Medulla oblongata (tissue), 1 donor: ENCODE measurements at regions not wholly inside any gene's neighbourhood (a gene's known extent, or its start where the extent isn't known, plus 50 kb on each side); places are given as distances from the start of the nearest gene placed in this dataset.
"Not testable (repeated sequence)": the region's sequence is repeated elsewhere in the genome, so short reads cannot be mapped to it uniquely, and the experiment has no call there.

Experiments used
- DNase-seq: peaks from one replicate; pipeline ENCODE4 v3.0.0-alpha.2; 2015; ENCODE audit errors: extremely low spot score

DNA sequence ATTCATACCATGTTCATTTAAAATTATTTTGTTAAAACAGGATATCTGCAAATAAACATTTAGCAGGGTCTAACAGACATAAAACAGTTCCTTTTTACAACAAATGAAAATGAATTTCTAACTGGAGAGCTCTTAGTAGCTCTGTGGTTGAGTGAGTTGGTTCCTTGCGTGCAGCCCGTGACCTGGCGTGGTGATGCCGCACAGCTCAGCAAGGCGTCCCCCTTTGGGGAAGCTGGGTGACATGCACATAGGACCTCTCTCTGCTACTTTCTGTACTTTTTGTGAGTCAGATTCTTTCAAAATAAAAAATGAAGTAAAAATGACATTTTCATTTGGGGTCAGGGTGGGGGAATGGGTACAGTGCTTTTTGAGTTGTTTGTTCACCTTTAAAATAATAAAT lies 75.9 kb downstream of the NPIPB11 start:
- DNase-seq, result not testable (repeated sequence)

- DNase-seq, result not testable (repeated sequence)
Observed at GRCh38 chr16:29328528-29328927, 78.0 kb downstream of the NPIPB11 start.

DNA sequence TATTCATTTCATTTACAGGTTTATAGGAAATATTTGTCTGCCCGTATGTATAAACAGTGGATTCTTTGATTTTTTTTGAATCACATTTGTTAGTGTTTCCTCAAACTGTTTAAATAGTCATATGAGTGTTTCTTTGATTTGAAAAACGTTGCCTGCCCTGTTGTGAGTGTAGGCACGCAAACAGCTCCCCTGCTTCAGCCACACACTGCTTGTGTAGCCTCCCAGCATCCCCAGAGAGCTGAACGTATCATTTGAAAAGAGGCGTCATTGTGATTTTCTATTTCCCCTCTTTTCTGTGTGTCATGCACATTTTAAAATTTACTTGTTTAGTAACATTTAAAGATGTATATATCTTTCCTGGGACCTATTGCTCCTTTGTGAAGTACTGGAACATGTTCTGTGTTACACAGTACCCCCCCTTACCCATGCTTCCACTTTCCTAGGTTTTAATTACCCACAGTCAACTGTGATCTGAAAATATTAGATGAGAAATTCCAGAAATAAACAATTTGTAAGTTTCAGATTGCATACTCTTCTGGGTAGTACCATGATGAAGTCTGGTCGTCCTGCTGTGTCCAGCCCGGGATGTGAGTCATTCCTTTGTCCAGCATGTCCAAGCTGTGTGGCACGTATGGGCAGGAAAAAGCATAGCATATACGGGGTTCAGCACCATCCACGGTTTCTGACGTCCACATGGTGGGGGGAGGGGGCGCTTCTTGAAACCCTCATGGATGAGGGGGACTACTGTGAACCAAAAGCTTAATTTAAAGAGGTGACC lies 78.7 kb downstream of the NPIPB11 start:
- not testable (repeated sequence) for DNase-seq

DNA sequence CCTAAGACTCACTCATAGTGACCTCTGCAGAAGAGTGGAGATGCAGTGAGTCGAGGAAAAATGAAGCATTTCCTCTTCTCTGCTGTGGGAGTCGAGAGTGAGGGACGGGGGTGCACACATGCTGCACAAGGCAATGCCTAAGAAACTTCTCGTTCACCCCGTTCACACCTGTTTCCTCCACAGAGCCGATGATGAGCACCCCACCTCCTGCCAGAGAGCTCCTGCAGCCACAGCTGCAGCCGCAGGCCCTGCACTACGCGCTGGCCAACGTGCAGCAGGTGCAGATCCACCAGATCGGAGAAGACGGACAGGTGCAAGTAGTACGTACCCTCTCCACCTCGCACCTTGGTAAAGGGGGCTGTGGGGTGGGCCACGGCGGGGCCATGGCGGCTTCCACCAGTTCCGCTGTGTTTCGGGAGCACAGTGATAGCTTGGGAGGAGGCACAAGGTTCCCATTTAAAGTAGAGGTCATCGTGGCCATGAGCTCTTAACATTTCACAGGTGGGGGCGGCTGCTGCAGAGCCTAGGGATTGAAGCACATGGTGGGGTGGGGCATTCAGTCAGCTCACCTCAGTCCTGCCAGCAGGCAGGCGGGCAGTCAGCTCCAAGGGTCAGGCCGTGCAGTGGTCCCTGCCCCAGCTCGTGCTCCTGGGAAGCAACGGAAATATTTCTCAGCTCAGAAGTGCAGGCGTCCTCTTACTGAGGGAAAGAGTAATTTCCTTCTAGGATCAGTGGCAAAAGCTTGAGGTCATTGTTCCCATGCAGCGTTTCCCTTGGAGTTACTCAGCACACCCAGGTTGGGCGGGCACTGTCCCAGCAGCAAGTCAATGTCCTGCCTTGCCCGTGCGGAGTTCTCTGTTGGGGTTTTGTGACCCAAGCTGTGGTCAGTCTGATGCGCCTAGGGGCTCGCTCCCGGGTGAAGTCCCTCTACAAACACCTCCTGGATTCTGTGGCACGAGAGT lies 80.1 kb downstream of the NPIPB11 start:
- not testable (repeated sequence) for DNase-seq

- not testable (repeated sequence) for DNase-seq
Observed at GRCh38 chr16:29323725-29324124, 82.8 kb downstream of the NPIPB11 start.

- DNase-seq, result no peak
Observed at GRCh38 chr16:29321585-29321984, 84.9 kb downstream of the NPIPB11 start.

DNA sequence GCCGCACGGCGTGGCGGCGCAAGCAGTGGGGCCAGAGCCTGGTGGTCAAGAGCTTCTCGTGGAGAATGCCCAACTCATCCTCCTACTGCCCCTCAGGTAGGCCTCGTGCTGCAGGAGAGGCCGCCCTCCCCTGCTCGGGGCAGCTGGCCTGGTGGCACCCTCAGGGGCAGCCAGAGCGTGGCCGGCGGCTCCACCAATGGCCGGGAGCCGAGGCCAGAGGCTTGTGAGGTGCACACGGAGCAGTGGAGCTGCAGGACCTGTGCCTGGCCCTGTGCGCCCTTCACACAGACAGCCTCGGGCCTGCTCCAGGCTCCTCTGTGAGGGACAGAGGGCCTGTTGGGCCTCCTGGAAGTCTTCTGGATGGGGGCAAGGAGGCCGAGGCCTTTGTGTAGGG lies 85.5 kb downstream of the NPIPB11 start:
- no peak for DNase-seq

DNA sequence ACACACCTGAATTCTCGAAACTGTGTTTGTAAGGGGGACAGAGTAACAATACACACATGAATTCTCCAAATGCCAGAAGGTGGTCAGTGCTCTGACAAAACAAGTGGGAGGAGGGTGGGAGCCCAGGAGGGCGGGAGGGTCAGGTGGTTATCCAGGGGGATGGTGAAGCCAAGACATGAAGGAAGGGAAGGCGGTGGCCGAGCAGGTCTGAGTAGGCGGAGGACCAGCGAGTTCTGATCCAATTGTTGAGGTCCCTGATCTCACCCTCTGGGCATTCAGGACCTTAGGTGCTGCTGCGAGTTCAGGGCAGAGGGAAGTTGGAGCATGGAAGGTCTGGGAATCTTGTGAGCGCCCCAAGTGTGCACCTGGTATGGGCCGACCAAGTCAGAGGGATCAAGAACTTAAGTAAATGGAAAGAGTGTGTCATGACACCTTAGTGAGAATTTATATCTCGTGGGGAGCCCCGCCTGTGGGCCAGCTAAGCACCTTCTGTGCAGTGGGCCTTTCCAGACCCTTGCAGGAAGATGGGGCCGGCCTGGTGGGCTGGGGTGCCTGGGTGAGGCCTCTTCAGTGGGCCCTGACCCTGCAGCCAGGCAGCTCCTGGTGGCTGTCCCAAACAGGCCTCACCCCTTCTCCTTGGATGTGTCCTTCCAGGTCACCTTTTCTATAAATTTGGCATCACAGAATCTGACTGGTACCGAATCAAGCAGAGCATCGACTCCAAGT lies 86.1 kb downstream of the NPIPB11 start:
- no peak for DNase-seq

DNA sequence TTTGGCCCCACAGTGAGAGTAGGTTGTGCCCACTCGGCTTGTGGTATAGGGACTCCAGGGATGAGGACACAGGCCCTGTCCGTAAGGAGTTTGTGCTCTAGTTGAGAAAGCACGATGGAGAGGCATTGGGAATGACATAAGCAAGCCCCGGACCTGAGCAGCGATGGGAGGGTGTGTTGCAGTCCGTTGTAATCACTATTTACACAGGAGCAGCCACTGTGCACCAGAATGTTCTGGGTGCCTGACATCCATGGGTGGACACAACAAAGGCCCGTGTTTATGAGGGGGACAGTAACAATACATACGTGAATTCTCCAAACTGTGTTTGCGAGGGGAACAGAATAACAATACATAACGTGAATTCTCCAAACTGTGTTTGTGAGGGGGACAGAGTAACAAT lies 86.8 kb downstream of the NPIPB11 start:
- DNase-seq, result no peak

DNA sequence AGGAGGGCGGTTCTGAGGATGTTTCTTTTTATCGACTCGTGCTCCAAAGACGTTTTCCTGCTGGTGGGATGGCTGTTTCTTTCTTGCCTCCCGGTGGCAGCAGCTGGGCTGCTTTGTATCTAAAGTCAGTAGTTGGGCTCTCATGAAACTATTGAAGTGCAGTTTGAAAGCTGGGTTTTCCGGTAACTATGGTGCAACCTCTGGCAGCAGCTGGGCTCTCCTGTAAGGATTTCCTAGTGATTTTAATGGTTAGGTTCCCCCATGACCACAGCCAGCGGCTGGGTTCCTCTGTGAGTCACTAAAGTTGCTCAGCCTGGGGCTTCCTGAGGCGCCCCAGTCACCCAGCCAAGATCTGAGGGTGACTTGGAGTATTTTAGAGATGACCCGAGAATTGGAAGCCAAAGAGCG lies 87.9 kb downstream of the NPIPB11 start:
- DNase-seq, result not testable (repeated sequence)

DNA sequence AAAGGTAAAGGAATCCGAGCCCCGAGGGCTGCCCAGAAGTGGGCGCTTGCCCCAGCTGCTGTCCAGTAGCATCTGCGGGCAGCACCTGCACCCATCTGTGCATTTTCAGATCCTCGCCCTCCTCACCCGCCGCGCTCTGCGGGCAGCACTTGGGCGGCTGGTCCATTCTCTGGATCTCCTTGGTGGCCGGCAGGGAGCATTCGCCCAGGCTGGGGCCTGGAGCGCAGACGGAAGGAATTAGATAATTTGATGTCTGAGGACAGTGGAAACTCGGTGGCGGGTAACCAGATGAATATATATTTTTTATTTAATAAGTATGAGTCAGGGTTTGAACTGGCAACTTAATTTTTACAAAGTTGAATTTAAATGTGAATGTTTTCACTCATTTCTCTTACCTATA lies 88.5 kb downstream of the NPIPB11 start:
- no peak for DNase-seq

DNA sequence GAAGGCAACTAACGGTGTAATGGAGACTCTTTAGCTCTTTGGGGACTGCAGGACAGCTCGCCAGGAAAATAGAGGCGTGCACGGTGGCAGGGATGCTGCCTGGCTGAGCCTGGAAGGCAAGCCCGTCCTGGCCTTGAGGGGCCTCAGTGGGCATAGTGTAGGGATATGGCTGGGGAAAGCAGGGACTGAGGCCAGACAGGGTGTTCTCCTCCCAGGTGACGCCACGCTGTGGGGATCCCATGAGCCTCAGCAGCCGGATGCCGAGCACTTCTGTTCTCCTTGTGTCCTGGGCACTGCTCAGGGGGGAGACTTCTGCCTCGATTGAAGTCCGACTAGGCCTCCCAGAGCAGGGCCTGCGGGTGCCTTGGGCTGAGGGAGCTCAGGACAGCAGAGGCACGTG lies 89.2 kb downstream of the NPIPB11 start:
- DNase-seq, result no peak

DNA sequence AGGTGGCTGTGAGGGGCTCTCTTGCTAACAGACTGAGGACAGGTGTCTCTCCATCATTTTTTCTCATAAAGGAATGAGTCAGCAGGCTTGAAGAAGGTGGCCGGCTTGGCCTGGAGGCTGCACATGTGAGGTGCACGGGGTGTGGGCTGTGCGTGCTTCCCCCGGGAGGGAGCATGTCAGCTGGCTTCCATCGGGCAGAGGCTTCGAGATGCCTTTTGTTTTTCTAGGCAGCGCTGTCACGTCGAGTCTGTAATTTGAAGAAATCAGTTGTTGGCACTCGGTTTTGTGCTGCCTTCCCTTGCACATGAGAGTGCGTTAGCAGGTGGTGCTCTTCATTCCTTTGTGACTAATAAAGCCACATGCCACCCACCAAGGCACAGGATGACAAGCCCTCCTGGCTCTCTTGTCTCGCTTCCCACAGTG lies 89.7 kb downstream of the NPIPB11 start:
- no peak for DNase-seq

DNA sequence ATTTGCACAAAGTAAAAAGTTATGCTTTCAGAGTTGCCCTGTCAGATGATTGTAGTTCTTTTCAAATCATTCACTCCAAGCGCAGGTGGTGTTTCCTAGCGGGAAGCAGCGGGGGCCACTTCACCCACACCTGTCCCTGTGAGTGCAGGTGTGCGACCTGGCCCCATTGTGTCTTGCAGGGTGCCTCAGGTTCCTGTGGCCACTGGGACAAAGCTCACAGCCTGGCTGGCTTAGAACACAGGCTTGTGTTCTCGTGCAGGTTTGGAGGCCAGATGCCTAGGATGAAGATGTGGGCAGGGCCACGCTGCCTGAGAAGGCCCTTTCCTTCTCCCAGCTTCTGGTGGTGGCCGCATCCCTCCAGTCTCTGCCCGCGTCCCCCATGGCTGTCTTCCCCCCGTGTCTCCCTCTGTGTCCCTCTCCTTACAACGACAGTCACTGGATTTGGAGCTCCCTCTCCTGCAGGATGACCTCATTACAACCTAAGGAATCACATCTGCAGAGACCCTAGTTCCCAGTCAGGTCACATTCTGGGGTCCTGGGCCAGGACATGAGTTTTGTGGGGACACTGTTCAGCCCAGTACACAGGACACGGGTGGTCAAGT lies 90.5 kb downstream of the NPIPB11 start:
- no peak for DNase-seq

GRCh38 chr16:29315046-29315445 lies 91.5 kb downstream of the NPIPB11 start:
- no peak for DNase-seq

GRCh38 chr16:29314292-29314934 lies 92.1 kb downstream of the NPIPB11 start:
- no peak for DNase-seq

DNA sequence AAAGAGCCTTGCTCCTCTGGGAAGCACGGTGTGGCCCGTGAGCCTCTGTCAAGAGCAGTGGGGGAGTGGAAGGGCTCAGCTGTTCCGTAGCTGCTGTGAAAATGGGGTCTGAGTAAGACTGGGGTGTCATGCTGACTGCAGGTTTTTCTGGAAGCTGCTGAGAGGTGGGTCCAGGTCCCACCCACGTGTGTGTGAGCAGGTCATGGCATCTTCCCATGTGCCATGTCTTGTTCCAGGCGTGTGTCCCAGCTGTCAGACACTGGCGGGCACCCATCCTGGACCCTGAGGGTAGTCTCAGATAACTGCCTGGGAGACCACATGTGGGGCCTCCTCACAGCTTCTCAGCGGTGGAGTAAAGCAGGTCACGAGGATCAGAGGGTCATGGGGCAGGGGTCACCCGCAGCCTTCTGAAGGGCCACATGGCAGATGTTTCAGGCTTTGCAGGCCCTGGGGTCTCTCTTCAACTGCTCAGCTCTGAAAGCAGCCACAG lies 92.9 kb downstream of the NPIPB11 start:
- DNase-seq, result no peak

- DNase-seq, result no peak
Observed at GRCh38 chr16:29312835-29313558, 93.5 kb downstream of the NPIPB11 start.

GRCh38 chr16:29312345-29312675 lies 94.2 kb downstream of the NPIPB11 start:
- DNase-seq, result not testable (repeated sequence)
